Choroid plexus epithelial cell (primary cell): ENCODE measurements at regions not wholly inside any gene's neighbourhood (a gene's known extent, or its start where the extent isn't known, plus 50 kb on each side); places are given as distances from the start of the nearest gene placed in this dataset.

Source experiments
- DNase-seq: peaks from one replicate; pipeline ENCODE4 v3.0.0-alpha.2; 2010; ENCODE audit warnings: low read depth
- H3K4me3 ChIP-seq: 2 replicates; pipeline ENCODE4 v1.5.1; 2011; ENCODE audit warnings: low read depth, mild to moderate bottlenecking, control low read depth, low read length, moderate library complexity
- TF ChIP-seq, protein P1 (sequence below): conservative IDR thresholded peaks from 2 replicates; pipeline ENCODE4 v1.5.1; 2011; ENCODE audit warnings: low read depth, mild to moderate bottlenecking, control low read depth, inconsistent platforms, low read length, moderate library complexity

DNA sequence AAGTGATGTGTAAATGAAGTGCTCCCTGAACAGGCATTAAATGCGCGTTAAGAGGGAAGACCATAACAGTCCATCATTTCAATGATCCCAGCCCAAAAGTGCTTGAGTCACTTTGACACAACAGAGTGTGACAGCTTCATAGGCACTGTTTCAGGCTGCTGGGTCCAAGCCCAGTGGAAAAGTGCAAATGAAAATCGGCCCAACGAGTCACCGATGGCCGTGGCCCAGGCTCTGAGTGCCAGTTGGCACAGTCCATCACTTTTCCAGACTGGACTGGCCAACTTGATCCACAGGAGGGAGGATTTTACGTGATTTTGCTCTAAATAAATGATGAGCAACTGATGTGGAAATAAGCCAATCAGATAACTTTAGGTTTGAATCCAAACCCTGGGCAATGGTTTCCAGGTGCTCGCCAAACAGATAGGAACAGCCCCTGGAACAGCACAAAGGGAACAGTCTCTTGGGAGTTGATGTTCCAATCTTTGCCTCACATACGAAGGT, 114.0 kb downstream of the SP3 start:
- no peak overlapping the region for H3K4me3 ChIP-seq
- DNase-seq, result no peak
- TF ChIP-seq, protein P1, sequence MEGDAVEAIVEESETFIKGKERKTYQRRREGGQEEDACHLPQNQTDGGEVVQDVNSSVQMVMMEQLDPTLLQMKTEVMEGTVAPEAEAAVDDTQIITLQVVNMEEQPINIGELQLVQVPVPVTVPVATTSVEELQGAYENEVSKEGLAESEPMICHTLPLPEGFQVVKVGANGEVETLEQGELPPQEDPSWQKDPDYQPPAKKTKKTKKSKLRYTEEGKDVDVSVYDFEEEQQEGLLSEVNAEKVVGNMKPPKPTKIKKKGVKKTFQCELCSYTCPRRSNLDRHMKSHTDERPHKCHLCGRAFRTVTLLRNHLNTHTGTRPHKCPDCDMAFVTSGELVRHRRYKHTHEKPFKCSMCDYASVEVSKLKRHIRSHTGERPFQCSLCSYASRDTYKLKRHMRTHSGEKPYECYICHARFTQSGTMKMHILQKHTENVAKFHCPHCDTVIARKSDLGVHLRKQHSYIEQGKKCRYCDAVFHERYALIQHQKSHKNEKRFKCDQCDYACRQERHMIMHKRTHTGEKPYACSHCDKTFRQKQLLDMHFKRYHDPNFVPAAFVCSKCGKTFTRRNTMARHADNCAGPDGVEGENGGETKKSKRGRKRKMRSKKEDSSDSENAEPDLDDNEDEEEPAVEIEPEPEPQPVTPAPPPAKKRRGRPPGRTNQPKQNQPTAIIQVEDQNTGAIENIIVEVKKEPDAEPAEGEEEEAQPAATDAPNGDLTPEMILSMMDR, result no peak

DNA sequence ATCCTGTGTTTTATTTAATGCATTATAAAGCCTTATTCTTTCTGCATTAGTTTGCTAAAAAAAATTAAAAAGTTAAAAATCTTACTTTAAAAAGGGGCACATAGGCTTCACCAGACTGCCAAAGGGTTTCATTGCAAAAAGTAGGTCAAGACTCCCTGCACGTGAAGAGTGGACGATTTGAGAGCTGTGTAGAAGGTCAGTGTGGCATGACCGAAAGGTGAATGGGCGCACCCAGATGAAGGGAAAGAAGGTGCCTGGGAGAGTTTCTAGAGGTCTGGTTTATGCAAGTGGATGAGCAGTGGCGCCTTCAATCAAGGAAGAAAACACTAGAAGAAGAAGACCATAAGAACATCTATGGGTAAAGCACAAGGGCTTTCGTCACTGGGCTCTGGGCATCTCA, 111.0 kb downstream of the SP3 start:
- no peak overlapping the region for H3K4me3 ChIP-seq
- TF ChIP-seq, protein P1, result no peak
- DNase-seq, result no peak

DNA sequence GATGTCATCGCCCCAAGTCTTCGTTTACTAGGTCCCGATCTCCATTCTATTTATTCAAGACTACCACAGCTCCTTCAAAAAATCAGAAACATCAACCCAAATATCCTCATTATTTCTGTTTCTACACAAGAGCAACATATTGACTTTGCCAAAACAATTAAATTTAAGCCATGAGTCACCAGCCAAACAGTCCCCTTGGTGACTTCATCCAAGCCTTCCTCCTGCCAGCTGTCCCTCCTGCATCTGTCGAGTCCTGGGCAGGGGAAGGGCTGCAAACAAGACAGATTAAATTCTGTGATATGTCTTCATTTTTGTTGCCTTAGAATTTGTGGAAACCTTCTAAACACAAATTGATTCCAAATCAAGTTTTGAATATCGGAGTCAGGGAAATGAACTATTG, 110.3 kb downstream of the SP3 start:
- no peak for DNase-seq
- TF ChIP-seq, protein P1, result no peak
- H3K4me3 ChIP-seq, result no peak overlapping the region

DNA sequence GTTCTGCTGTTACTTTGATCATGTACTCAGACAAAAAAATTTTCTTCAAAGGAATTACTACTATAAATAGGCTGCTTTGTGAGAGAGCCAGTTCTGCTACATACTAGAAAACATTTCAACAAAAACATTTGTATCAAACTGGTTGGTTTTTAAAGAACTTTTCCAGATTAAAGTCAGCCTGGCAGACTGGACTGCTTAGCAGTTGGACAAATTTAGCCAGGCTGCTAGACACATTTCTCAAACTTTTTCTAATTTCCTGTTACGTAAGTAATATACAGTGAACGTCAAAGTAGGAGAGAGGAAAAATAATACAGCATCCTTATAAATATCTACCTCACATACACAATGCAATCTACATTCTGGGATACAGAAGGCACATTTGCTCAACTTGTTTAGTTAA, 109.5 kb downstream of the SP3 start:
- TF ChIP-seq, protein P1, result no peak
- DNase-seq, result peak; percentile 15
- H3K4me3 ChIP-seq, result no peak overlapping the region
